Fibroblast of villous mesenchyme (primary cell): ENCODE measurements at regions not wholly inside any gene's neighbourhood (a gene's known extent, or its start where the extent isn't known, plus 50 kb on each side); places are given as distances from the start of the nearest gene placed in this dataset.

Experiments
- DNase-seq: peaks from one replicate; pipeline ENCODE4 v3.0.0-alpha.2; 2010; ENCODE audit warnings: low read depth
- H3K4me3 ChIP-seq: 2 replicates; pipeline ENCODE4 v1.5.1; 2011; ENCODE audit warnings: low read depth, mild to moderate bottlenecking, low read length
- CTCF ChIP-seq: IDR thresholded peaks from 2 replicates; pipeline ENCODE4 v1.5.1; 2012; ENCODE audit warnings: low read depth, mild to moderate bottlenecking, low read length; ENCODE audit not compliant: insufficient read depth

- no peak for TF ChIP-seq CTCF
- H3K4me3 ChIP-seq: no peak overlapping the region
- DNase-seq: no peak
Measured at GRCh38 chr3:40842714-40843113, 318.0 kb downstream of the ZNF621 start.

- no peak overlapping the region for H3K4me3 ChIP-seq
- no peak for DNase-seq
- TF ChIP-seq CTCF: no peak
Measured at GRCh38 chr3:40843208-40843624, 318.5 kb downstream of the ZNF621 start.

GRCh38 chr3:40843851-40844548, 319.2 kb downstream of the ZNF621 start:
- DNase-seq: peak; percentile 51
- H3K4me3 ChIP-seq: no peak overlapping the region
- no peak for TF ChIP-seq CTCF

GRCh38 chr3:40844896-40845295, 320.1 kb downstream of the ZNF621 start:
- DNase-seq: no peak
- H3K4me3 ChIP-seq: no peak overlapping the region

GRCh38 chr3:40845447-40845846, 320.7 kb downstream of the ZNF621 start:
- TF ChIP-seq CTCF: no peak
- DNase-seq: no peak
- H3K4me3 ChIP-seq: no peak overlapping the region

More at GRCh38 chr3:40844896-40845295, 320.1 kb downstream of the ZNF621 start:
- TF ChIP-seq CTCF: no peak

GRCh38 chr3:40845916-40846315, 321.2 kb downstream of the ZNF621 start:
- no peak for TF ChIP-seq CTCF
- no peak overlapping the region for H3K4me3 ChIP-seq
- no peak for DNase-seq

GRCh38 chr3:40846451-40846850, 321.7 kb downstream of the ZNF621 start:
- H3K4me3 ChIP-seq: no peak overlapping the region
- no peak for DNase-seq
- no peak for TF ChIP-seq CTCF
